ENCODE measurements at regions not wholly inside any gene's neighbourhood (a gene's known extent, or its start where the extent isn't known, plus 50 kb on each side); places are given as distances from the start of the nearest gene placed in this dataset.

- dilution Hi-C loops (cut with HindIII; ENCODE audit: low sequenced_read_pairs, unreplicated experiment): no loop called here
- H2BK15ac ChIP-seq (ENCODE audit: low read depth, low read length): no peak overlapping the region
- no peaks in the 10 kb centered on the region for H3K27me3 ChIP-seq (ENCODE audit: control insufficient read depth, insufficient read depth, low read length)
- no peaks in the 10 kb centered on the region for H3K36me3 ChIP-seq (ENCODE audit: control insufficient read depth, insufficient read depth, low read length)
- intact Hi-C loops (cut with micrococcal nuclease): no loop called here
- H3K4me2 ChIP-seq (ENCODE audit: low read depth, low read length): no peak overlapping the region
- no peaks in the 10 kb centered on the region for H4K20me1 ChIP-seq (ENCODE audit: insufficient read depth, low read length)
- BruUV-seq (replicated peaks): no TSS peak
- H4K91ac ChIP-seq (ENCODE audit: insufficient read depth, low read depth, low read length): no peak overlapping the region
- H2BK5ac ChIP-seq (ENCODE audit: low read depth, low read length, poor library complexity, severe bottlenecking): no peak overlapping the region
- no peak overlapping the region for H2AFZ ChIP-seq (replicated peaks; ENCODE audit: low read length, poor library complexity)
- no peak overlapping the region for H3K4me3 ChIP-seq (ENCODE audit: insufficient read depth, low read depth, low read length)
- no peaks in the 10 kb centered on the region for H3K79me1 ChIP-seq (ENCODE audit: low read depth in 1 of 2, low read length in 2 of 2)
- no peaks in the 10 kb centered on the region for H3K4me1 ChIP-seq (ENCODE audit: control insufficient read depth, insufficient read depth, low read length)
- TF ChIP-seq RFX5 (IDR thresholded peaks at IDR 0.05; ENCODE audit: low read depth, low read length): no peak
- no peak for TF ChIP-seq MXI1 (IDR thresholded peaks at IDR 0.05; ENCODE audit: borderline replicate concordance, low read depth, low read length)
- TF ChIP-seq CHD1 (IDR thresholded peaks at IDR 0.05; ENCODE audit: low read depth, low read length): no peak
- no peak for TF ChIP-seq RAD21 (IDR thresholded peaks at IDR 0.05; ENCODE audit: low read length)
- no peak for TF ChIP-seq FOS (IDR thresholded peaks at IDR 0.05; ENCODE audit: low read depth, low read length)
- TF ChIP-seq MAZ (IDR thresholded peaks at IDR 0.05; ENCODE audit: borderline replicate concordance, low read depth, low read length): no peak
- no peak for TF ChIP-seq BHLHE40 (IDR thresholded peaks at IDR 0.05; ENCODE audit: low read depth, low read length)
- no peak for TF ChIP-seq RCOR1 (IDR thresholded peaks at IDR 0.05; ENCODE audit: insufficient replicate concordance, low read length)
- TF ChIP-seq POLR2A (IDR thresholded peaks at IDR 0.05; ENCODE audit: low read depth, low read length): no peak
- no peak for TF ChIP-seq USF2 (IDR thresholded peaks at IDR 0.05; ENCODE audit: low read depth, low read length)
- no peak overlapping the region for H3K14ac ChIP-seq (replicated peaks; ENCODE audit: low read depth, low read length)
- no peak overlapping the region for H3K23ac ChIP-seq (ENCODE audit: low read depth, low read length)
- H3K18ac ChIP-seq (ENCODE audit: low read depth, low read length): no peak overlapping the region
- H4K5ac ChIP-seq (ENCODE audit: low read depth, low read length): no peak overlapping the region
- H3K56ac ChIP-seq (ENCODE audit: extremely low read depth, insufficient read depth, low read length): no peak overlapping the region
- no peak overlapping the region for H3K9ac ChIP-seq (ENCODE audit: low read depth, low read length)
- DNase-seq: no peak
- no peak for ATAC-seq (ENCODE audit: low read depth)
- H2BK120ac ChIP-seq (ENCODE audit: low read depth, low read length): no peak overlapping the region
- WGBS, 2 experiments (ENCODE audit: extremely low coverage in 2 of 2, insufficient read length in 1 of 2): no CpG with 5 or more reads among the region's 2 CpGs
- no peak overlapping the region for H2BK20ac ChIP-seq (ENCODE audit: low read depth, low read length)
- ChIA-PET CTCF (no interaction called here), POLR2A (ENCODE audit: unreplicated experiment) (no interaction called here)
- no peaks in the 10 kb centered on the region for H3K9me3 ChIP-seq (ENCODE audit: control insufficient read depth, insufficient read depth, low read length)
- H3K9me1 ChIP-seq (ENCODE audit: insufficient read depth, low read length): no peaks in the 10 kb centered on the region
- no peak overlapping the region for H4K8ac ChIP-seq (ENCODE audit: low read depth in 2 of 2, low read length in 2 of 2)
- H3K27ac ChIP-seq (ENCODE audit: insufficient read depth, low read length): no peak overlapping the region
- in situ Hi-C loops (cut with MboI; ENCODE audit: low sequenced_read_pairs): no loop called here
- no peak overlapping the region for H3K4ac ChIP-seq (ENCODE audit: low read depth, low read length)
- no peak overlapping the region for H2AK5ac ChIP-seq (ENCODE audit: low read depth, low read length)
- H2AK9ac ChIP-seq (replicated peaks; ENCODE audit: low read depth, low read length, poor library complexity): no peak overlapping the region
Observed at GRCh38 chr5:52017567-52017966, 634.3 kb downstream of the ISL1 start.

Data from IMR-90 (cell line).